Upper lobe of left lung (tissue), 6 donors: ENCODE measurements at regions not wholly inside any gene's neighbourhood (a gene's known extent, or its start where the extent isn't known, plus 50 kb on each side); places are given as distances from the start of the nearest gene placed in this dataset.

Source experiments
- ATAC-seq, 2 donors: fragments of 200-7000 bp; cut with Tn5 transposase; one replicate each; pipeline ENCODE4 v1.9.1; 2022; ENCODE audit warnings: mild to moderate bottlenecking in 2 of 2, moderate library complexity in 2 of 2; ENCODE audit not compliant: low FRiP score in 2 of 2
- DNase-seq, 2 donors: peaks; one replicate each; pipeline ENCODE4 v3.0.0-alpha.2; 2019 to 2020
- H3K27ac ChIP-seq, 4 donors: fragments of 200-600 bp; sonication (generic); one replicate each; pipeline ENCODE4 v1.5.1; 2016 to 2019
- H3K27me3 ChIP-seq, 4 donors: fragments of 200-600 bp; sonication (generic); one replicate each; pipeline ENCODE4 v1.5.1; 2017 to 2019
- H3K36me3 ChIP-seq, 4 donors: fragments of 200-600 bp; sonication (generic); one replicate each; pipeline ENCODE4 v1.5.1; 2016 to 2019
- H3K4me1 ChIP-seq, 4 donors: fragments of 200-600 bp; sonication (generic); one replicate each; pipeline ENCODE4 v1.5.1; 2018 to 2019
- H3K4me3 ChIP-seq, 4 donors: fragments of 200-600 bp; sonication (generic); one replicate each; pipeline ENCODE4 v1.5.1; 2017 to 2019; ENCODE audit warnings: mild to moderate bottlenecking in 2 of 4, moderate library complexity in 1 of 4
- H3K9me3 ChIP-seq, 4 donors: fragments of 200-600 bp; sonication (generic); one replicate each; pipeline ENCODE4 v1.5.1; 2018 to 2019
- CTCF ChIP-seq, 6 experiments: fragments of 450-650 bp in 4 of 6; fragments of 200-600 bp in 2 of 6; sonication (generic) in 2 of 6; IDR thresholded peaks; one replicate each; pipeline ENCODE4 v1.5.1; 2016 to 2019; ENCODE audit warnings: antibody characterized with exemption in 6 of 6
- EP300 ChIP-seq, 4 donors: sonication (generic); formaldehyde crosslinking; IDR thresholded peaks; one replicate each; pipeline ENCODE4 v1.5.1; 2017; ENCODE audit warnings: antibody characterized with exemption in 4 of 4, control low read depth in 2 of 4
- POLR2A ChIP-seq, 4 donors: fragments of 450-650 bp; IDR thresholded peaks; one replicate each; pipeline ENCODE4 v1.5.1; 2016 to 2017; ENCODE audit warnings: antibody characterized with exemption in 4 of 4, mild to moderate bottlenecking in 2 of 4
- POLR2AphosphoS5 ChIP-seq, 2 donors: sonication (generic); formaldehyde crosslinking; IDR thresholded peaks; one replicate each; pipeline ENCODE4 v1.5.1; 2017; ENCODE audit warnings: antibody characterized with exemption in 2 of 2
- WGBS, 2 donors: methylation state at CpG; one replicate each; pipeline ENCODE4 v1.1.5; 2017 to 2018; 5-methylcytosine and 5-hydroxymethylcytosine counted together
- donor health status: DM: no; HTN: no; CAD: no; lungs with moderate emphysema.
- donor health status: DM: no; HTN: yes; CAD: no; lungs with severe emphysema.

- WGBS, 2 donors = 89 to 94% methylated on average over 1 of the region's 1 CpG
- Histone ChIP-seq H3K4me1 (no peaks in the 10 kb centered on the region), H3K36me3 (no peaks in the 10 kb centered on the region), H3K27me3 (no peaks in the 10 kb centered on the region), H3K4me3 (no peak overlapping the region), H3K9me3 (peaks cover 3 to 15% (median 11%) of the 10 kb centered on the region in 4 donors), H3K27ac (no peak overlapping the region)
- no peak for ATAC-seq
- DNase-seq = no peak
- TF ChIP-seq POLR2A (IDR thresholded peaks at IDR 0.05) (no peak), EP300 (IDR thresholded peaks at IDR 0.05) (no peak), POLR2AphosphoS5 (IDR thresholded peaks at IDR 0.05) (no peak), CTCF (IDR thresholded peaks at IDR 0.05) (no peak)
Measured at GRCh38 chr14:44352201-44352600, 154.9 kb downstream of the FSCB start.

- 29 to 52% methylated on average over 1 of the region's 1 CpG for WGBS, 2 donors
- no peaks in the 10 kb centered on the region for H3K27me3 ChIP-seq
- H3K36me3 ChIP-seq = no peaks in the 10 kb centered on the region
- DNase-seq (no peak), ATAC-seq (no peak)
- TF ChIP-seq CTCF (IDR thresholded peaks at IDR 0.05) (no peak), POLR2AphosphoS5 (IDR thresholded peaks at IDR 0.05) (no peak), EP300 (IDR thresholded peaks at IDR 0.05) (no peak)
- H3K4me1 ChIP-seq = no peaks in the 10 kb centered on the region
- no peak overlapping the region for H3K4me3 ChIP-seq
- H3K9me3 ChIP-seq = peaks cover 3 to 27% (median 12%) of the 10 kb centered on the region in 4 donors
- H3K27ac ChIP-seq = no peak overlapping the region
Measured at GRCh38 chr14:44347316-44347715, 159.8 kb downstream of the FSCB start.

GRCh38 chr14:44341116-44341515 lies 166.0 kb downstream of the FSCB start:
- TF ChIP-seq EP300 (IDR thresholded peaks at IDR 0.05) (no peak), POLR2AphosphoS5 (IDR thresholded peaks at IDR 0.05) (no peak), POLR2A (IDR thresholded peaks at IDR 0.05) (no peak), CTCF (IDR thresholded peaks at IDR 0.05) (no peak)
- Histone ChIP-seq H3K4me1 (no peaks in the 10 kb centered on the region), H3K36me3 (no peaks in the 10 kb centered on the region), H3K4me3 (no peak overlapping the region), H3K27me3 (no peaks in the 10 kb centered on the region), H3K27ac (no peak overlapping the region), H3K9me3 (peaks cover 0 to 1% (median 0%) of the 10 kb centered on the region in 4 donors)
- DNase-seq (no peak), ATAC-seq (no peak)
- 66 to 79% methylated on average over 3 of the region's 3 CpGs for WGBS, 2 donors

- H3K4me3 ChIP-seq = no peak overlapping the region
- no peaks in the 10 kb centered on the region for H3K4me1 ChIP-seq
- WGBS, 2 donors = 90 to 91% methylated on average over 1 of the region's 1 CpG
- TF ChIP-seq POLR2A (IDR thresholded peaks at IDR 0.05) (no peak), POLR2AphosphoS5 (IDR thresholded peaks at IDR 0.05) (no peak), CTCF (IDR thresholded peaks at IDR 0.05) (no peak), EP300 (IDR thresholded peaks at IDR 0.05) (no peak)
- H3K9me3 ChIP-seq = no peaks in the 10 kb centered on the region
- no peaks in the 10 kb centered on the region for H3K36me3 ChIP-seq
- ATAC-seq = no peak
- H3K27ac ChIP-seq = no peak overlapping the region
- no peaks in the 10 kb centered on the region for H3K27me3 ChIP-seq
- no peak for DNase-seq
Measured at GRCh38 chr14:44339862-44340261, 167.2 kb downstream of the FSCB start.

GRCh38 chr14:44339231-44339630 lies 167.9 kb downstream of the FSCB start:
- Histone ChIP-seq H3K36me3 (no peaks in the 10 kb centered on the region), H3K9me3 (no peaks in the 10 kb centered on the region), H3K27ac (no peak overlapping the region), H3K27me3 (no peaks in the 10 kb centered on the region), H3K4me1 (no peaks in the 10 kb centered on the region), H3K4me3 (no peak overlapping the region)
- no peak for ATAC-seq
- DNase-seq = no peak
- no peak for TF ChIP-seq CTCF (IDR thresholded peaks at IDR 0.05)
- TF ChIP-seq POLR2A (IDR thresholded peaks at IDR 0.05) = no peak
- TF ChIP-seq POLR2AphosphoS5 (IDR thresholded peaks at IDR 0.05) = no peak
- no peak for TF ChIP-seq EP300 (IDR thresholded peaks at IDR 0.05)
